ENCODE measurements at regions not wholly inside any gene's neighbourhood (a gene's known extent, or its start where the extent isn't known, plus 50 kb on each side); places are given as distances from the start of the nearest gene placed in this dataset.

- no peak overlapping the region for H3K4me3 ChIP-seq (ENCODE audit: low read depth, low read length)
- no peak for TF ChIP-seq CTCF (IDR thresholded peaks at IDR 0.05; ENCODE audit: low read depth, low read length)
Observed at GRCh38 chr14:81826081-81826480, 292.4 kb upstream of the SEL1L start.

- no peak for TF ChIP-seq CTCF (IDR thresholded peaks at IDR 0.05; ENCODE audit: low read depth, low read length)
Observed at GRCh38 chr14:81829447-81829846, 295.8 kb upstream of the SEL1L start.

GRCh38 chr14:81831128-81831820 is 297.6 kb upstream of the SEL1L start:
- no peak overlapping the region for H3K4me3 ChIP-seq (ENCODE audit: low read depth, low read length)

More at GRCh38 chr14:81829447-81829846, 295.8 kb upstream of the SEL1L start:
- no peak overlapping the region for H3K4me3 ChIP-seq (ENCODE audit: low read depth, low read length)

GRCh38 chr14:81834308-81834707 is 300.7 kb upstream of the SEL1L start:
- no peak for TF ChIP-seq CTCF (IDR thresholded peaks at IDR 0.05; ENCODE audit: low read depth, low read length)

More at GRCh38 chr14:81831128-81831820, 297.6 kb upstream of the SEL1L start:
- no peak for TF ChIP-seq CTCF (IDR thresholded peaks at IDR 0.05; ENCODE audit: low read depth, low read length)

GRCh38 chr14:81837304-81837703 is 303.7 kb upstream of the SEL1L start:
- no peak overlapping the region for H3K4me3 ChIP-seq (ENCODE audit: low read depth, low read length)
- no peak for TF ChIP-seq CTCF (IDR thresholded peaks at IDR 0.05; ENCODE audit: low read depth, low read length)

More at GRCh38 chr14:81834308-81834707, 300.7 kb upstream of the SEL1L start:
- no peak overlapping the region for H3K4me3 ChIP-seq (ENCODE audit: low read depth, low read length)

DNA sequence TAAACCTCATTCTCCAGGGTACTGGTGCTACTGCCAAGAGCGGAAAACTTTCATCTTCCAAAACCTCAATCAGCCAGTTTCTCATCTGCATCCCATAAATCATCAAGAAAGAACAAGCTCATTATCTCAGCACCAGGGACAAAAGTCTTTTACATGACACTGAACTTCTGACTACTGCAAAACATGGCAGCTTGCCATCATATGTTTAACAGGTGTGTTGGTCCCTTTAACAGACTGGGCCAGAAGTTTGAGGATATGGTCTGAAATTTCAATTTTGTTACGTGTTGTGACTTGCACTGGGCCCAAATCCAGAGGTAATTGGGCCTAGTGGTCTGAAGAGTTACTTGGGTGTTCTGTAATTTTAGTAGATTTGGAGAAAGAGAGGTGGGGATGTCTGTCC is 305.4 kb upstream of the SEL1L start:
- no peak for TF ChIP-seq CTCF (IDR thresholded peaks at IDR 0.05; ENCODE audit: low read depth, low read length)
- no peak overlapping the region for H3K4me3 ChIP-seq (ENCODE audit: low read depth, low read length)

GRCh38 chr14:81841346-81841745 is 307.7 kb upstream of the SEL1L start:
- no peak for TF ChIP-seq CTCF (IDR thresholded peaks at IDR 0.05; ENCODE audit: low read depth, low read length)
- H3K4me3 ChIP-seq (ENCODE audit: low read depth, low read length), result no peak overlapping the region

Data from WI38 (cell line).